Stomach (tissue), 4 donors: ENCODE measurements at regions not wholly inside any gene's neighbourhood (a gene's known extent, or its start where the extent isn't known, plus 50 kb on each side); places are given as distances from the start of the nearest gene placed in this dataset.

Source experiments
- EP300 ChIP-seq: sonication (generic); formaldehyde crosslinking; IDR thresholded peaks from one replicate; pipeline ENCODE4 v1.6.1; 2017; ENCODE audit warnings: antibody characterized with exemption
- POLR2A ChIP-seq, 4 donors: fragments of 450-650 bp; IDR thresholded peaks; one replicate each; pipeline ENCODE4 v1.6.1; 2016; ENCODE audit warnings: antibody characterized with exemption in 4 of 4, control low read depth in 2 of 4, mild to moderate bottlenecking in 1 of 4, moderate library complexity in 1 of 4
- POLR2AphosphoS5 ChIP-seq, 3 donors: sonication (generic); formaldehyde crosslinking; IDR thresholded peaks; one replicate each; pipeline ENCODE4 v1.6.1; 2016; ENCODE audit warnings: antibody characterized with exemption in 3 of 3
- TF ChIP-seq, protein P1 (sequence below), 7 experiments: fragments of 450-650 bp in 4 of 7; fragments of 200-600 bp in 3 of 7; sonication (generic) in 3 of 7; IDR thresholded peaks; one replicate each; pipeline ENCODE4 v1.5.1; 2016 to 2019; ENCODE audit warnings: antibody characterized with exemption in 7 of 7, control low read depth in 2 of 7, mild to moderate bottlenecking in 1 of 7

- TF ChIP-seq, protein P1, sequence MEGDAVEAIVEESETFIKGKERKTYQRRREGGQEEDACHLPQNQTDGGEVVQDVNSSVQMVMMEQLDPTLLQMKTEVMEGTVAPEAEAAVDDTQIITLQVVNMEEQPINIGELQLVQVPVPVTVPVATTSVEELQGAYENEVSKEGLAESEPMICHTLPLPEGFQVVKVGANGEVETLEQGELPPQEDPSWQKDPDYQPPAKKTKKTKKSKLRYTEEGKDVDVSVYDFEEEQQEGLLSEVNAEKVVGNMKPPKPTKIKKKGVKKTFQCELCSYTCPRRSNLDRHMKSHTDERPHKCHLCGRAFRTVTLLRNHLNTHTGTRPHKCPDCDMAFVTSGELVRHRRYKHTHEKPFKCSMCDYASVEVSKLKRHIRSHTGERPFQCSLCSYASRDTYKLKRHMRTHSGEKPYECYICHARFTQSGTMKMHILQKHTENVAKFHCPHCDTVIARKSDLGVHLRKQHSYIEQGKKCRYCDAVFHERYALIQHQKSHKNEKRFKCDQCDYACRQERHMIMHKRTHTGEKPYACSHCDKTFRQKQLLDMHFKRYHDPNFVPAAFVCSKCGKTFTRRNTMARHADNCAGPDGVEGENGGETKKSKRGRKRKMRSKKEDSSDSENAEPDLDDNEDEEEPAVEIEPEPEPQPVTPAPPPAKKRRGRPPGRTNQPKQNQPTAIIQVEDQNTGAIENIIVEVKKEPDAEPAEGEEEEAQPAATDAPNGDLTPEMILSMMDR (IDR thresholded peaks at IDR 0.05): no peak
- TF ChIP-seq POLR2AphosphoS5 (IDR thresholded peaks at IDR 0.05): no peak
- TF ChIP-seq POLR2A (IDR thresholded peaks at IDR 0.05): no peak
- no peak for TF ChIP-seq EP300
Measured at GRCh38 chr12:89173678-89174077, 178.6 kb downstream of the DUSP6 start.
